NCI-H2227 (cell line): ENCODE measurements at regions not wholly inside any gene's neighbourhood (a gene's known extent, or its start where the extent isn't known, plus 50 kb on each side); places are given as distances from the start of the nearest gene placed in this dataset.
"Not testable (repeated sequence)": the region's sequence is repeated elsewhere in the genome, so short reads cannot be mapped to it uniquely, and the experiment has no call there.

Experiments
- DNase-seq: peaks from one replicate; lab custom pipeline; 2025; ENCODE audit not compliant: unreplicated experiment; lab: John Stamatoyannopoulos, UW

DNA sequence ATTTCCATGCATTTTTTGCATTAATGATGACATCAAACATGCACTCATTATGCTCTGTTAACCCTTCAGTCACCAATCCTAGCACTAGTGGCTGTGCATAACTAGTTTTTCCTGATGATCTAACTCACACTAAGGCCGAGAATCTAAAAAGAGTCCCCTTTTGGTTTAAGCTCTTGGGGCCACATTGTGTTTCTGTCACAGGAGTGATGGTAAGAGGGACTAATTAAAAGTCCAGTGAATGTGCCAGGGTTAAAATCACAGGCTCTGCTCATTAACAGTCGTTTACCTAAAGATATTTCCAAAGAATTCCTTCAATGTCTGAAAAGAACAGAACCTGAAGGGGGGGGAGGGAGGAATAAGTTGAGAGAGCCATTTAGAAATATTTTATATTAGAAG, 359.0 kb upstream of the ANKRD30A start:
- no peak for DNase-seq

DNA sequence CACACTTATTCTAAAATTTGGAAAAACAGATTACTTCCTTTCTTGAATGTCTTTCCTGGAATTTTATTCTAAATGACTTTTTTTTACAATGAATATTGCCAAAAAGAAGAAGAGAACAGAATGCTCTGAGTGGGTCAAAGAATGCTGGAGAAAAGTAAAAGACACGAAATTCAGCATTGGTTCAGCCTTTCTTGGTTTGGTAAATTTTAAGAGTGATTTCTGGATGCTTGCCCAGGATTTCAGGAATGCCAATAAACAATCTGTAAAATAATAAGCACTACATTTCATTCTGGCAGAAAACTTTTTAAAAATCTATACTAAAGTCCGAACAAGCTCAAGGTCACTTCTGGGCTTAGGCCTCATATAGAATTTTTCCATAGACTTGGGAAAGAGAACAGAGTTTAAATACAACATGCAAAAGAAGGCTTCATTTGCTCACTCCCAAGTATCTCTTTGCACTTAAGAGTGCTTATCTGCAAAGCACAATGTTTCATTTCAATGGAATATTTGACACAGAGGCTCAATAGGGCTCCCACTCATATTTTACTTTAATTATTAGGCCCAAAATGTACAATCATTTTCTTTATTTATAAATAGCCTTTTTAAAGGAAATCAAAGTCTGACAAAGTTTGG, 359.5 kb upstream of the ANKRD30A start:
- DNase-seq: no peak

DNA sequence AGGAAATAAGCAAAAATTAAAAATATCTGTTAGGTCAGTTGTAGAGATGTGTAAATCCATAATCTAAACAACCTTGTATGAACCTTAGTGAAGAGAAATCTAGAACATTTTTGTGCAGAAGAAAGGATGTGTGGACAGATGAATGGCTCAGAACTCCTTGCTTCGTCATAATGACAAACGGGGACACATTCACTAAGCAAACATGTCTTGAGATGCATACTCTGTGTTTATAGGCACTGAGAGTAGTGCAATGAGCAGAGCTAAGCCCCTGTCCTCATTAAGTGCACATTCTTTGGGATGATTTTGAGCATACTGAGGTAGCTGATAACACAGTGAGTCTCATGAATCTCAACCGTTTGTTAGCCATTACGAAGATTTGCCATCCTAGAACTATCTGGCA, 360.6 kb upstream of the ANKRD30A start:
- no peak for DNase-seq

DNA sequence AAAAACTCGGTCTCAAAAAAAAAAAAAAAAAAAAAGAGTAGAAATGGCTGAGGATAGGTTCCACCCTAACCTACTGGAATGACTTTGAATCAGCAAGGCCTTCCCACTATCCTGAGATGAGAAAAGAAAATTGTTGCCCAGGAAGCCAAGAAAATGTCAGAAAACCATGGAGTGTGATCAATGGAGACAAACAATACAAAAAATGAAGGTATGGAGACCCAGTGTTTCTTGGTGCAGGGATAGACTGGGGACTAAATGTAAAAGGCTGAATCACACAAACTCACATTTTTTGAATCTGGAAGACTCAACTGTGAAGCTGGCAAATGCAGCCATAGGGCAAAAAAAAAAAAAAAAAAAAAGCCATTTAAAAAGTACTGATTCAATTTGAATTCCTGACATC, 364.3 kb upstream of the ANKRD30A start:
- no peak for DNase-seq

DNA sequence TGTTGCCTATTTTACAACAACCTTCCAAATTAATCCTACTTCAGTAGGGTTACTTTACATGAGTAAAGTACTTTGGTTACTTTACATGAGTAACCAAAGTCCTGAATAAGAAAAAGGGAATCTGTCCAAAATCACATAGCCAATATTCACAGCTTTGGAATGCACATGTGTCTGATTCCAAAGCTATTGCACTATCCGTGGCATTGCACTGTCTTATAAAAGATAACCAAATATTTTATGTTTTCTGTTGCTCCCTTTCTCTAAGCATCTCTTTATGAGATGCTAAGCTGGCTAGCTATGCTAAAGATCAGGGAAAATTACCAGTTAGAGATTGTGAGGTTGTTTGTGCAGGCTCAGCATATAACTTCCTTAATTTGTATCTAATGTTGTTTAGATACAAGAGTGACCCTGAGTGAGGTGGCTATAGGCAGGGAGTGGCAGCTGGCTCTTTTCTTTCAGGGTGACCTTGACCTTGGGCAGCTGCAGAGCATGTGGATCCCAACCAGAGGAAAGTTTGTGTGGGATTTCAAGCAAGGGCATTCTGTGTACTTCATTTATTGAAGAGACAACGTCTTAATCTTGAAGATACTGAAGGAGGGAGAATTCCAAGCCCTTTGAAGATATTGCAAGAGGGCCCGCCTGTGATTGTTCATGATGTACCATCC, 366.1 kb upstream of the ANKRD30A start:
- no peak for DNase-seq

DNA sequence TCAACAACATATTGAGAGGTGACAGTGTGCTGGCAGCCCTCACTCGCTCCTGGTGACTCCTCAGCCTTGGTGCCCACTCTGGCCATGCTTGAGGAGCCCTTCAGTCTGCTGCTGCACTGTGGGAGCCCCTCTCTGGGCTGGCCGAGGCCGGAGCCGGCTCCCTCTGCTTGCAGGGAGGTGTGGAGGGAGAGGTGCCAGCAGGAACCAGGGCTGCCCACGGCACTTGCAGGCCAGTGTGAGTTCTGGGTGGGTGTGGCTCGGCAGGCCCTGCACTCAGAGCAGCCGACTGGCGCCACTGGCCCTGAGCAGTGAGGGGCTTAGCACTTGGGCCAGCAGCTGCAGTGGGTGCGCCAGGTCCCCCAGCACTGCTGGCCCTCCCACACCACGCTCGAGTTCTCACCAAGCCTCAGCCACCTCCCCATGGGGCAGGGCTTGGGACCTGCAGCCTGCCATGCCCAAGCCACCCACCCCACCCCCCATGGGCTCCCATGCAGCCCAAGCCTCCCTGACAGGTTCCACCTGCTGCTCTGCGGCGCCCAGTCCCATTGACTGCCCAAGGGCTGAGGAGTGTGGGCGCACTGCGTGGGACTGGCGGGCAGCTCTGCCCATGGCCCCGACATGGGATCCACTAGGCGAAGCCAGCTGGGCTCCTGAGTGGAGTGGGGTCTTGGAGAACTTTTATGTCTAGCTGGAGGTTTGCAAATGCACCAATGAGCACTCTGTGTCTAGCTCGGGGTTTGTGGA, 377.1 kb upstream of the ANKRD30A start:
- no peak for DNase-seq

DNA sequence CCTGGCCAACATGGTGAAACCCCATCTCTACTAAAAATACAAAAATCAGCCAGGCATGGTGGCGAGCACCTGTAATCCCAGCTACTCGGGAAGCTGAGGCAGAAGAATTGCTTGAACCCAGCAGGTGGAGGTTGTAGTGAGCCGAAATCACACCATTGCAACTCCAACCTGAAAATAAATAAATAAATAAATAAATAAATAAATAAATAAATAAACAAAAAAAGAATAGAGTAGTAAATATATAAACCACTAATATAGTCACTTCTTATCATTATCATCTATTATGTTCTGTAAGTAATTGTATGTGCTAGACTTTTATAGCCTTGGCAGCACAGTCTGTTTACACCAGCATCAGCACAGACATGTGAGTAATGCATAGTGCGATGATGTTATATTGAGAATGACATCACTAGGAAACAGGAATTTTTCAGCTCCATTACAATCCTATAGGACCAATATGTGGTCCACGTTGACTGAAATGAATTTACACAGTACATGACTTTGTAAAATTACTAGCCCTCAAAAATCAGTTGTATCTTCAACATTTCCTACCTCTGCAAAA, 385.4 kb upstream of the ANKRD30A start:
- no peak for DNase-seq

DNA sequence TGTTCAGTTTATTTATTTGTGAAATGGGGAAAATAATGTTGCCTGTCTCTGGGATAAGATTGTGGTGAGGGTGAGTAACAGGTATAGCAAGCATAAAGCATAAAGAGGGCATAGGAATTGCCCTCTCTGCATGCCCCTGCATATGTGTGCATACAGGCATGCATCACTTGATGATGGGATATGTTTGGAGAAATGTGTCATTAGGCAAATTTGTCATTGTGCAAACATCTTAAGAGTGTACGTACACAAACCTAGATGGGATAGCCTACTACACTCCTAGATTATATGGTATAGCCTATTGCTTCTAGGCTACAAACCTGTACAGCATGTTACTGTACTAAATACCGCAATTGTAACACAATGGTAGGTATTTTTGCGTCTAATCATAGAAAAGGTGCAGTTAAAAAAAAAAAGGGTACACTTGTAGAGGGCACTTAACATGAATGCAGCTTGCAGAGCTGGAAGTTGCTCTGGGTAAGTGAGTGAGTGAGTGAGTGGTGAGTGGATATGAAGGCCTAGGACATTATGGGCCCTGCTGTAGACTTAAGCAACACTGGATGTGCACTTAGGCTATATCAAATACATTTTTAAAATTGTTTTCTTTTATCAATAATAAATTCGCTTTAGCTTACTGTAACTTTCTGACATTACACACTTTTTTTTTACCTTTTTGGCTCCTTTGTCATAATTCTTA, 386.5 kb upstream of the ANKRD30A start:
- DNase-seq: no peak

DNA sequence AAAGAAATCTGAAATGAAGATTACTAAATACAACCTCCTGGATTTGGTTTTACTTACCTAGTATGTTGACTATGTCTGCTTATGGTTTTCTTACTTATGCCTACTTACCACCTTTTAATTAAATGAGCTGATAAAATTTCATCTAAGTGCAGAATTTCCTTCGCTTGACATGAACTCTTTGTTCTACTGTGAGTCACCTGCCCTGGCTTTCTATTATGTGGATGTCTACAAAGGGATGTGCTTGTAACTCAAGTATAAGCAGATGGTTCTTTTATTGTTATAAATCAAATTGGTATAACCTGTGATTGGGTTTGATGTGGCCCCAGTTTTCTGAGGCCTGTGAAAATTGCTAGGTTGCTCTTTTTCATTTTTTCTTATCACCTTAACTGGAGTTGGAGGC, 389.1 kb upstream of the ANKRD30A start:
- no peak for DNase-seq

DNA sequence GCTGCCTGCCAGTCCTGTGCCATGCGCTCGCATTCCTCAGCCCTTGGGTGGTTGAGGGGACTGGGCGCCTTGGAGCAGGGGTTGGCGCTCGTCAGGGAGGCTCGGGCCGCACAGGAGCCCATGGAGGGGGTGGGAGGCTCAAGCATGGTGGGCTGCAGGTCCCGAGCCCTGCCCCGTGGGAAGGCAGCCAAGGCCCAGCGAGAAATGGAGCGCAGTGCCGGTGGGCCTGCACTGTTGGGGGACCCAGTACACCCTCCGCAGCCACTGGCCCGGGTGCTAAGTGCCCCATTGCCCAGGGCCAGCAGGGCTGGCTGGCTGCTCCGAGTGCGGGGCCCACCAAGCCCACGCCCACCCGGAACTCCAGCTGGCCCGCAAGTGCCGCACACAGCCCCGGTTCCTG, 390.8 kb upstream of the ANKRD30A start:
- DNase-seq: not testable (repeated sequence)

DNA sequence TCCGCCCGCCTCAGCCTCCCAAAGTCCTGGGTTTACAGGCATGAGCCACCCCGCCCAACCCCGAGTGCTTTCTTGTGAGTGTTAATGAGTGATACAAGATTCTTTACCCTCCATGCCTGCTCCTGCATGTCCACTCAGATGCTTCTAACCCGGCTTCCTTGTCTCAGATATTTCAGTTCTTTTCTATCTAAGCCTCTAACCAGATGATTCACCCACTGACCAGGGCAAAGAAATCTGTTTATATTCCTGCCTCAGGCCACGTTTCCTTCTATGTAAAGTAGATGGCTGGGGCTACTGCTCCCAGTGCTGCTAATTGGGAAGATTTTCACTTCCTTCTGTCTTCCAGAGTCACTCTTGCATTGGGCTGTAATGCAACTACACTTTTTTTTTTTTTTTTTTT, 395.1 kb upstream of the ANKRD30A start:
- DNase-seq: no peak

DNA sequence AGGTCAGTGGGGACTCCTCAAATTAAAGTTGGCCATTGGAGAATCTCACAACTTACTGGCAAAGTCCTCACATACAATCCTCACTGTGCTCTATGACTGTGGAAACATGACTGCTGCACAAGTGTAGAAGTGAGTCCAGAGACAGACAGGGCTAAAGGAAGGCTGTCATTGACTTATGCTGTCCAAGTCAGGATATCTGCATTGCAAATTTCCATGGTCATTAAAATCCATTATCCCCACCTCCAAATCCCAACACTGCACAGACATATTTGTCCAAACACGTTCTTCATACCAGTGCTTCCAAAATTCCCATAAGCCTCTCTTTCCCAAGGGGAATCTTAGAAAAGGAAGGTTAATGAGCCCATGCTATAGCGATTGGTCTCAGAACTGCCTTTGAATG, 396.8 kb upstream of the ANKRD30A start:
- no peak for DNase-seq

DNA sequence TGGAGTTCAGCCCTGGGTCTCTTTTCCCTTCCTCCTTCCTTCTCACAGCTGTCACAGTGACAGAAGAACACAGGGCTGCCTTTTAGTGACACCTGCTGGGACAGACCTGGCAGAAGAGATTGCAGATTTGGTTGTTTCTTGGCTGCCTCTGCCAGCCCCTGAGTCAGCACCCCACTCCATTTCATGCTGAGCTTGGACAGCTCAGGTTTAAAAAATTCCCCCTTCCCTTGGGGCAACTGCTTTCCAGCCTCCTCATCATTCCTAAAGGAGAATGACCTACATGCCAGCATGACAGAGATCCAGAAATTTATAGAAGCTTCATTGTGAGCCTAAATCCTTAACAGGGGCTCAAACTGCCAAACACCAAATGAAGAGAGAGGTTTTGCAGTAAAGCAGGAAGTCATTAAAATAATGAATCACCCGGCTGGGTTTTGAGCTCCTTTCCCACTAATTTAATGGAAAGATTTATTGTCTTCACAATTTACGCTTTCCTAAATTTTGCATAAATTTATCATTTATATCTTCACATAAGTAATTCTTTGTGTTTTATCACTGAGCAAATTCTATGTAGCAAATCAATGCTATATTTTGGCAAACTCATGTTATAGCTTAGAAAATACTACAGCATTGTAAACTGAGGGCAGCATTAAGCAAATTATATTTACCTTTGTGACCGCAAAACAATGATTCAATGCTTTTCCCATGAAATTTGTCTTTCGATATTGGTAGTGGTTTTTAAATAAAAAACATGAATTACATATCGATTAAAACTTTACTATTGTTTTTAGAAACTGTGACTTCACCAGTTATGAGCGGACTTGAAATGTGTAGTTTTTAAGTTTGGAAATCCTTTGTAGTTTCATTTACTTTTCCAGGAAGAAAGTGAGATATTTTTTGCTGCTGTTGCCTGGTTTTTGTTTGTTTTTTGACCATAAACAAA, 399.5 kb upstream of the ANKRD30A start:
- DNase-seq: no peak

DNA sequence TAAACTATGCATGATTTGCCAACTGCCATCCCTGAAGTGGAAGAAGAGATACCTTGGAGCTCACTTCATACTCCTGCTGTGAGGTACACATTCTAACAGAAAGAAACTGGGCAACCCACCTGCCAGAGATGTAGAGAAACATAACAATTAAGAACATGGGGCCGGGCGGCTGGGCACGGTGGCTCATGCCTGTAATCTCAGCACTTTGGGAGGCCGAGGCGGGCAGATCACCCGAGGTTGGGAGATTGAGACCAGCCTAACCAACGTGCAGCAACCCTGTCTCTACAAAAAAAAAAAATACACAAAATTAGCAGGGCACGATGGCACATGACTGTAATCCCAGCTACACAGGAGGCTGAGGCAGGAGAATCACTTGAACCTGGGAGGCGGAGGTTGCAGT, 402.6 kb upstream of the ANKRD30A start:
- DNase-seq: no peak

DNA sequence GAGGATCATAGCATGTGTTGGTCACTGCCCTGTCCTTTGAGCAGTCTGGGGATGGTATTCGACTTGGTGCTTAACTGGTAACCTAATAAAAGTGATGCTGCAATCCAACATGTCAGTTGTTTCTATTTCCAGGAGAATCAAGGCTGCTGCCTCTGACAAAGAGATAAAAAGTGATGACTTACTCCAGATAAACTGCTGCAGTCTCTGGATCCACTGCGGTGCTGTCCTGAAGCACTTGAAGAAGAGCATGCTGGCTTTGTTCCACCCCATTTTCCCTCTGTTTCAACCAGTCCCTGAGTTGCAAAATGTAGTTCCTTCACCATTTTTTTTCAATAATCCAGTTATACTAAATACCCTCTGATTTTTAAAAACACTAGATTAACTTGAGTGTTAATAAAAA, 403.5 kb upstream of the ANKRD30A start:
- no peak for DNase-seq

DNA sequence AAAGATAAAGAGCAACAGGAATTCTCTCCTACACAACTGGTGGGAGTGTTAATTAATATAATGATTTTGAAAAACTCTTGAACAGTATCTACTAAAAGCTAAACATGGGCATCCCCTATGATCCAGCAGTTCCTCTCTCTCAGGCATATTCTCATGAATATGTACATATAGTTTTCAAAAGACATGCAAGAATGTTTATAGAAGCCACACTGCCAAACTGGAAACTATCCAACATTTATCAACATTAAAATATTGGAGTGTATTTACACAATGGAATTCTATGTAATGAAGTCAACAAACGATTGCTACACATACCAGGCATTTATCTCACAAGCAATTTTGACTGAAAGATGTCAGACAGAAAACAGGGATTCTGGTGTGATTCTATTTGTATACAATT, 404.5 kb upstream of the ANKRD30A start:
- DNase-seq: no peak

DNA sequence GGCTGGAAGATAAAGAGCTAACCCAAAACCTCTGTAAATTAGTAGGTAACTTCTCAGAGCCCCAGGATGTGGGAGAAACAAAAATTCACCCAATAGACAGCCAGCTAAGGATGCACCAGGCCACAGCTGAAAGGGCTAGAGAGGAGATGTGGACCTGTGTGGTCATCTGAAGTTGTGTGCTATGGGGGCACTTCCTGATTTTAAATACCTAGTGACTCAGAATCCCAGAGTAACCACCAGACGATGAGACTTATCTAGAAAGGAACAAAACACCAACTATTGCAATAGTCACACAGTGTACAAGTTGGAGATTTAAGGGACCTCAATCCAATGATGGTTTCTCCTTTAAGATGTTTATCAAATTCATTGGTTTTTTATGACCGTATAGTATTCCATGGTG, 408.3 kb upstream of the ANKRD30A start:
- no peak for DNase-seq

DNA sequence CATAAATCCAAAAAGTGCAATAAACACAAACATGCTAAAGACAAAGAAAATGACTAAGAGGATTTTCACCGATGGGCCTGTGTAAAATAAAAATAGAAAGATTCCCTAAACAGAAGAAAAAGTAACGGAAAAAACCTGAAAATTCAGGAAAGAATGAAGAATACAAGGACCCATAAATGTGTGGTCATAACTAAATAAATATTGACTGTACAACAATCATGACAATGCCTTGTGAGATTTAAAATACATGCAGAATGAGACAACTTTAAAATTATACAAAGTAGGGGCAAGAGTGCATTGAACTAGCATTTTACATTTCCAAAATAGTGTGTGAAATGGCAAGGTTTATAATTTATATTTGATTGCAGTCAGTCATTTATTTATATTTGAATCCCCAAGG, 409.1 kb upstream of the ANKRD30A start:
- no peak for DNase-seq

DNA sequence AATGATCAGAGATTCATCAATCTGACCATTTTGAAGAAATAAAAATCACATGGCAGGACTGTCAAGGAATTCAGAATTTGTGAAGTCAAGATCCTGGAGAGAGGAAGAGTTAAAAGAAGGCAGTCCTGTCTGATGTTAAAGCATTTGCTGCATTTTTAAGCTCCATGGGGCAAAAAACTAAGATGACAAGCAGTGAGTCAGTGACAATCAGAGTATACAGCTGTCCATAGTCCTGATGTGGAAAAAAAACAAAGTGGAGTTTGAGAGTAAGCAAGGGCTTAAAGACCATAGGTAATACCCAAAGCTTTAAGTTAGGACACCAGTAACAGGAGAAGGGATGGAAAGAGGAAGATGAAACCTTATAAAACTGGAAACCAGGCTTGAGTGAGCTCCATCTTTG, 412.7 kb upstream of the ANKRD30A start:
- DNase-seq: no peak

DNA sequence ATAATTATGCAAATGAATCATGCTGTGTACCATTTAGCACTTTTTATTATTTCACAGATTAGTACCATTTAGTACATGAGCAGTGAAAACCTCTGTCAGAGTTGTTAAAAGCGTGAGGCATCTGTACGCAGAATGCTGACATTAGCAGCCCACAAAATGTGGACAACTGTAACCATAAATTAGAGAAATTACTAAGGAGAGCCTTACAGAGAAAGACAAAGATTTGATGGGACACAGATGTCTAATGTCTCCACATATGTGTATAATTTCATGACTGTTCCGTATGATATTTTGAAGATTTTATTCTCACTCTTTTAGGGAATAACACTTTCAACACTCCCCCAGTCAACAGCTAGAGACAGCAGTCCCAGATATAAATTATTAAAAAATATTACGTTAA, 414.0 kb upstream of the ANKRD30A start:
- DNase-seq: no peak
